ENCODE measurements at regions not wholly inside any gene's neighbourhood (a gene's known extent, or its start where the extent isn't known, plus 50 kb on each side); places are given as distances from the start of the nearest gene placed in this dataset.

GRCh38 chr7:17248527-17248926 is 49.9 kb upstream of the AHR start:
- Mint-ChIP-seq H3K4me3 (ENCODE audit: unreplicated experiment) (no peak overlapping the region), H3K27me3 (ENCODE audit: unreplicated experiment) (no peaks in the 10 kb centered on the region), H3K27ac (ENCODE audit: unreplicated experiment) (no peak overlapping the region), H3K36me3 (ENCODE audit: low read depth, unreplicated experiment) (no peaks in the 10 kb centered on the region), H3K4me1 (ENCODE audit: unreplicated experiment) (no peaks in the 10 kb centered on the region), H3K9me3 (ENCODE audit: unreplicated experiment) (no peaks in the 10 kb centered on the region)
- TF ChIP-seq, protein P1, sequence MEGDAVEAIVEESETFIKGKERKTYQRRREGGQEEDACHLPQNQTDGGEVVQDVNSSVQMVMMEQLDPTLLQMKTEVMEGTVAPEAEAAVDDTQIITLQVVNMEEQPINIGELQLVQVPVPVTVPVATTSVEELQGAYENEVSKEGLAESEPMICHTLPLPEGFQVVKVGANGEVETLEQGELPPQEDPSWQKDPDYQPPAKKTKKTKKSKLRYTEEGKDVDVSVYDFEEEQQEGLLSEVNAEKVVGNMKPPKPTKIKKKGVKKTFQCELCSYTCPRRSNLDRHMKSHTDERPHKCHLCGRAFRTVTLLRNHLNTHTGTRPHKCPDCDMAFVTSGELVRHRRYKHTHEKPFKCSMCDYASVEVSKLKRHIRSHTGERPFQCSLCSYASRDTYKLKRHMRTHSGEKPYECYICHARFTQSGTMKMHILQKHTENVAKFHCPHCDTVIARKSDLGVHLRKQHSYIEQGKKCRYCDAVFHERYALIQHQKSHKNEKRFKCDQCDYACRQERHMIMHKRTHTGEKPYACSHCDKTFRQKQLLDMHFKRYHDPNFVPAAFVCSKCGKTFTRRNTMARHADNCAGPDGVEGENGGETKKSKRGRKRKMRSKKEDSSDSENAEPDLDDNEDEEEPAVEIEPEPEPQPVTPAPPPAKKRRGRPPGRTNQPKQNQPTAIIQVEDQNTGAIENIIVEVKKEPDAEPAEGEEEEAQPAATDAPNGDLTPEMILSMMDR (IDR thresholded peaks at IDR 0.05; ENCODE audit: unreplicated experiment) = no peak
- DNase-seq (ENCODE audit: low spot score) = no peak
